Activated T-cell treated with anti-CD3 and anti-CD28 coated beads, Interleukin-2, amount 50 U/mL, for 1 hour (primary cell): ENCODE measurements at regions not wholly inside any gene's neighbourhood (a gene's known extent, or its start where the extent isn't known, plus 50 kb on each side); places are given as distances from the start of the nearest gene placed in this dataset.
"Not testable (repeated sequence)": the region's sequence is repeated elsewhere in the genome, so short reads cannot be mapped to it uniquely, and the experiment has no call there.

Experiments used
- DNase-seq: peaks from one replicate; pipeline ENCODE4 v3.0.0-alpha.2; 2020

DNA sequence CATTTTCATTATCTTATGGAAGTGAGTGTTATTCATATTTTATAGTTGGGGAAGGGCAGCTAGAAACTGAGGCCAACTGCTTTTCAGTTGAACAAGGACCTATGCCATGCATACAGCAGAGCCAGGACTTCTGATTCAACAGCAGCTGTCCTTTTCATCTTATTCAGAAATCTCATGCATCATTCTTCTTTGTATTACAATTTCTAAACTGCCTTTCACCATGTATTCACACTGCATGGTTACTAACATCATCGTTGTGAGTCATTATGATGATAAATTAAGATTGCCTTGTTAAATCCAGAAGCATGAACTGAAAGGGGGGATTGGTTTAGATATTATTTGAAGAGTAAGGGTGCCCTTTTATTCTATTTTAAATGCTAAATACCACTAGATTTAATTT lies 1470.1 kb upstream of the GOT2 start:
- no peak for DNase-seq

DNA sequence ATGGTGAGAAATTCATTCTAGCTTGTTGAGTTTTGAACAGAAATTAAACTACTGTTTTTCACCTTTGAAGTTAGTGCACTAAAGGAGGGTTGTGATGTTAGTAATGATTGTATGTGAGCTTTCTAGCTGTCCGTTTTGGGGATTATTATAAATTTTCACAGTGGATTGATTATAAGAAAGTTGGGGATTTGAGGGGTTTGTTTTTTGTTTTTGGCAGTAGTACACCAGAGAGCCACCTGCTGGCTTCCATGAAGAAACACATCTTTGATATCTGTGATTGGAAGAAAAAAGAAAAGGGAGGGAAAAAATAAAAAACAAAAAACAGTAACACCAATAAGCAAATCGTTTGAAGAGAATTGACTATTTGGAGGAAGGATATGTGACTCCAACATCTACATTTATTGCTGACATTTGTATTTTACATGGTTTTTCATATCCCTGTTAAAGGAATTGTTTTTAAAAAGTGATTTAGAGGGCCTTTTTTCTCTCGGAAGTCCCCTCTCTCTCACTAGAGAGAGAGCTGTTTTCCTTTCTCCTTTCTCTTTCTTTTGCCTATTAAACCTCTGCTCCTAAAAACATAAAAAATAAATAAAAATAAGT lies 1469.5 kb upstream of the GOT2 start:
- no peak for DNase-seq

DNA sequence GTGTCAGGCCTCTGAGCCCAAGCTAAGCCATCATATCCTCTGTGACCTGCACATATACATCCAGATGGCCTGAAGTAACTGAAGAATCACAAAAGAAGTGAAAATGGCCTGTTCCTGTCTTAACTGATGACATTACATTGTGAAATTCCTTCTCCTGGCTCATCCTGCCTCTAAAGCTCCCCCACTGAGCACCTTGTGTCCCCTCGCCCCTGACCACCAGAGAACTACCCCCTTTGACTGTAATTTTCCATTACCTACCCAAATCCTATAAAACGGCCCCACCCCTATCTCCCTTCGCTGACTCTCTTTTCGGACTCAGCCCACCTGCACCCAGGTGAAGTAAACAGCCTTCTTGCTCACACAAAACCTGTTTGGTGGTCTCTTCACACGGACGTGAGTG lies 1466.6 kb upstream of the GOT2 start:
- DNase-seq: not testable (repeated sequence)

DNA sequence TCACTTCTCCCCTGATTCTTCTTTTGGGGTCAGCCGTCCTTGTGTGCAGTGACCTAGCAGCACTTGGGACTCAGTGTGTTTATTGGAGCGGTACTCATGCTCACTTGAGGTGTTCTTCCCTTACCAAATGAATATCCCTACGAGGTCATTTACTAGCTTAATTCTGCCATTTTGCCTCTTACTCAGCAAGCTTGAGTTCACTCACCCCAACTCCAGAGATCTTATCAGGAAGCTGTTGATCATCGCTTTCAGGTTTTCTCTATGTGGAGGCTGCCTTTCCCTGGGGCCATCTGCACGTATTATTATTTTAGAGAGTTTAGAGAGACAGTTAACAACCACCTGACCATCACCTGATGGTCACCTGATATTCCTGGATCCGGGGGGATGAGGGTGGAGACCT lies 1466.0 kb upstream of the GOT2 start:
- DNase-seq: no peak

DNA sequence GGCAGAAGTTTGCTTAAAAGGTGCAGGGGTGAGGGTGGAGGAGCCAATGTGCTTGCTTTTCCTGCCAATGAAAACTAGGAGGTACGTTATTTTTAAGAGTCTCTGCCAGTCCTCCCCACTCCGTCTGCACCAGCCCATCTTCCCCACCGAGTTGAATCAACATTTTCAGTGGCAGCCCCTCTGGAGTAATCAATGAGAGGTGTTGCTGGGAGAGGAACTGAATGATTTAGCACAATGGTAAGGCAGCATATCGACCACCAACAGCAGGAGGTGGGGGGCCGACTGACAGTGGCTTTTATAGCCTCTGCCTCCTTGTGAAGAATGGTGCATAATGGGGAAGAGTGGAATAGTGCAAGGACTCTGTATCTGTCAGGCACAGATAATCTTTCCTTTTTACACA lies 1465.0 kb upstream of the GOT2 start:
- no peak for DNase-seq

DNA sequence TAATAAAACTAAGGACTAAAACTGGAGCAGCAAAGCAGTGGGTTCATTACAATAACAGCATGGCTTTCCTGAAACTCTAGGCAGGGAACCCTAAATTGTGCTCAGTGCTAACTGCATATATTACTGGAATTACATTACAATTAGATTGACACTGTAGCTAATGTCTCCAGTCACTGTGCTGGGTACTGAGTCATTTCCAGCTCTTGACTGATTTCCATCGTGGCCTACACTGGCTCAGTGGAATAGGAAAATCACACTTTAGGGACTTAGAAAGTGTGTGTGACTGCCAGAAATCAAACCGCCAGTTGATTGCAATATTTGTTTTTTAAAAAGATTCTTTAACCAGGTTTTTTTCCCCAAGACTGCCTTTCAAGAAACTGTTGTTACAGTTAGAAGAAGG lies 1447.4 kb upstream of the GOT2 start:
- no peak for DNase-seq

DNA sequence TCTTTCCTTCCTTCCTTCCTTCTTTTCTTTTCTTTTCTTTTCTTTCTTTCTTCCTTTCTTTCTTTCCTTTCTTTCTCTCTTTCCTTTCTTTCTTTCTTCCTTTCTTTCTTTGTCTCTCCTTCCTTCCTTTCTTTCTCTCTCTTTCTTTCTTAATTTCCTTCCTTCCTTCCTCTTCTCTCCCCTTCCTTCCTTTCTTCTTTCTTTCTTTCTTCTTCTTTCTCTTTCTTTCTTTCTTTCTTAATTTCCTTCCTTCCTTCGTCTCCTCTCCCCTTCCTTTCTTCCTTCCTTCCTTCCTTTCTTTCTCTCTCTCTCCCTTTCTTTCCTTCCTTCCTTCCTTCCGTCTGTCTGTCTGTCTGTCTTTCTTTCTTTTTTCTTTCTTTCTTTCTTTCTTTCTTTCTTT lies 1446.5 kb upstream of the GOT2 start:
- DNase-seq: no peak

DNA sequence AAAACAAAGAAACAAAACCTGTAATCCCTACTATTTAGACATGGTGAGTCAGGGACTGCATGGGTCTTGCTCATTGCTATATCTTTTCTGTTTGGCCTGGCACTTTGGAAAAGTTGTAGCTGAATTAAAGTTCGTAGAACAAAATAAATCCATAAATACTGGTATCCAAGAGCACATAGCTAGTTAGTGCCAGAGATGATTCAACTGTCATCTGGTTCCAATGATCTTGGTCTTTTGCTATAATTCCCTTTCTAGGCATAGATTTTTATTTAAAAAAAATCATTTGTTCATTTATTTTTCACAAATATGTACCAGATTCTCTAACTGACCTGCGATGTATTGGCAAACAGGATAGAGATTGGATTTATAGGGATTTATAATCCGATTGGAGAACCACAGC lies 1436.1 kb upstream of the GOT2 start:
- DNase-seq: no peak

DNA sequence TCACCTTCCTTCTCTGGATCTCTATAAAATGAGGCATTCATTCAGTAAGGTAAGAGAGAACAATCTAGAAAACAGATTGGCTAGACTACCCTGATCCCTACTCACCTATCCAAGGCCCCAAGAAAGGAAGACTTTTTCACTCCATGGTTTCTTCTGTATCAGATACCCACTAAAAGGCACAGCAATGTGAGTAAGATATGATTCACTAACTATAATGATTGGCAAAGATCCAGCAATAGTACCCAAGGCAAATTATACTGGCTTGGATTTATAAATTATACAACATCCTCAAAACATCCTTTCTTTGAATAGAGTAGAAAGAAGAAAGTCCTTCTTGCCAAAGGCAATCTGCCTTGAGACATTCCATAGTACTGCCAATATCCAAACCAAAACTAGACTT lies 1432.0 kb upstream of the GOT2 start:
- no peak for DNase-seq

DNA sequence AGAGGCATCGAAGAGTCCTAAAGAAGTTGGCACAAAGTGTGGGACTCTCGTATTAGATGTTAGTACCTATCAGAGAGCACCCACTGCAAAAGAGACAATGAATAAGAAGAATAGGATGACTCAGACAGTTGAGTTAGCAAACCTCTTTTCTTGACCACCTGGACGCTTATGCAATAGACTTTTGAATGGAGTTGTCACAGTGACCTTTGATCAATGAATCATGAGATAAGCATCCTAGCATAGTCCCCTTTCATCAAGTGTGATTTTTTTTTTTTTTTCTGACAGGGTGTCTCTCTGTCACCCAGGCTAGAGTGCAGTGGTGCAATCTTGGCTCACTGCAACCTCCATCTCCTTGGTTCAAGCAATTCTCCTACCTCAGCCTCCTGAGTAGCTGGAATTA lies 1417.9 kb upstream of the GOT2 start:
- DNase-seq: no peak

DNA sequence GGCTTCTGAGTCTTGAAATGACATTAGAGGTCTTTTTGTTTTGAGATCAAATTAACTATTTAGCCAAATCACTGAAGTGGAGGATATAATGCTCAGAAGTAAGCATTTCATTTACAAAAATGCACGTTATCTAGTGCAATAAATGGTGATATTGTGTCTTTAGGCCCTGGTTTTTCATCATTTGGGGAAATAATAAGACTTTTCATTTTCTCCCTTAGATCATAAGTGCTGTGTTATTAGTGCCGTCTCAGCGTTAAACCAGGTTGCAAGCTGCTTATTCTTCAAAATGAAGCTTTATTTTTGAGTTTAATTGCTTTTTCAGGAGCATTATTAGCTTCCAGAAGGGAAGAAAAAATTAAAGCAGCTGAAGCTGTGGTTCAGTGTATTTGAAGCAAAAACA lies 1416.8 kb upstream of the GOT2 start:
- DNase-seq: no peak

DNA sequence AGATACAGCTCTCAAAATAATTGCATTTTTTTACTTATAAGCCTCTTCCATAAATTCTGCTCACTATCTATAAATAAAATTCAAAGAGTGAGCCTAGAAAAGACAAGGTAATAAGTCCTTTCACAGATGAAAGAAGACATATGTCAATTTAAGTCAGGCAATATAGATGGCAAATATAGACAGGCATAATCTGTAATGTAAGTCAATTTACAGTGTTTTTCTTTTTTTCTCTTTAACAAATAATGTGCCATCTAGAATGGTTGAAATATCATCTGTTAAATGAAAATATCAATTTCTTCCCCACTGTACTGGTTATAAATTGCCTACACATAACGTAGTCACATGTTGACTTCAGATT lies 1409.2 kb upstream of the GOT2 start:
- DNase-seq: no peak

DNA sequence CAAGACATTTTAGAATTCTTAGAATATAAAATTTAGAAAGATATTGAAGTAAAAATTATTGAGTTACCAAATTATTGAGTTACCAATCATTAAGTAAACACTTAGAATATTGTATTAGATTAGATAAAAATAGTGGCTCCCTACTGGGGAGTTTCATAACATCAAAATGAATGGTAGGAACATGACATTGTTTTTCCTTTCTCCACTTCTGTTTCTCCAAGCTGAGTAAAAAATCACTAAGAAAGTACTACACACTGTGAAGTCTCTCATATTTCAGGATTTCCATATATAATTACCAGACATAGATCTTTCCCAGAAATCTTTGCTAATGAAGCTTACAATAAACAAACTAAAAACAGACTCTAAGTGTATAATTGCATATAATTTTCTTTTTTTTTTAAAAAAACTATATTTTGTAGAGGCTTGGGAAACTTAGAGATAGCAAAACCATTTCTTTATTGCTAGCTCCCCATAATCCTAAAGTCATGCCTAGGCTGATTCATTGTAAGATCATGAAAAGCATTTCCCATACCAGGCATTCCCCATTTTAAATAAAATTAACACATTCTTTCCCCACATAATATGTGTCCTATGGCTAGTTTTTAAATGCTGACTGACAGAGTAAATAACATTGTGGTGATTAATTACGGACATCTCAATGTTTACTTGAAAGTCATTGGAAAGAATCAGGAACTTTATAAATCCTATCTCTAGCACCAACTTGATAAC lies 1408.7 kb upstream of the GOT2 start:
- no peak for DNase-seq

DNA sequence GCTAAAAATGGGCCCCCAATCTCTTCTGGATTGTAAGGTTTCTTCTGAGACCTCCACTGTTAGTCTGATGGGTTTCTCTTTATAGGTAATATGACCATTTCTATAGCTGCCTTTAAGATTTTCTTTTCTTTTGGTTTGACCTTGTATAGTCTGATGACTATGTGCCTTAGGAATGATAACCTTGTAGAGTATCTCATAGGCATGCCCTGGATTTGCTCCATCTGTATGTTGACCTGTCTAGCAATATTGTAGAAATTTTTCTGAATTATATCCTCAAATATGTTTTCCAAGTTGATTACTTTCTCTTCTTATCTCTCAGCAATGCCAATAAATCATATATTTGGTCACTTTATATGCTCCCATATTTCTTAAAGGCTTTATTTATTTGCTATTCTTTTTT lies 1403.8 kb upstream of the GOT2 start:
- DNase-seq: no peak

DNA sequence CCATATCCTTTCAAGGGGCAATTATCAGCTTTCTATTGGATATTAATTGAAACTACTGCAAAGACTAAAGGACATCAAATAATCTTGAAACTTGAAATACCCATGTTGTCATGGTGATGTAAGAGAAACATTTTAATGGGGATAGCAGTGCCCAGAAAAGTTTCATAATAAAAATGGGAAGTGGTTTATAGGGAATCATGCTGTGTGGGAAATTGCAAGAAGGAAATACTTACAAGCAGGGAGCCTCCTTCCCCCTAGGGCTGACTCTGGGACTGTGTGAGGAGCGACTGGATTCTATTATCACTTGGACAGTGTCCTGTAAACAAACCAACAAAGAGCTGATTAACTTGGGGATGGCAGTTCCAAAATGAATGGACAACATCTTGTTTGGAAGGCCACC lies 1393.1 kb upstream of the GOT2 start:
- DNase-seq: no peak

DNA sequence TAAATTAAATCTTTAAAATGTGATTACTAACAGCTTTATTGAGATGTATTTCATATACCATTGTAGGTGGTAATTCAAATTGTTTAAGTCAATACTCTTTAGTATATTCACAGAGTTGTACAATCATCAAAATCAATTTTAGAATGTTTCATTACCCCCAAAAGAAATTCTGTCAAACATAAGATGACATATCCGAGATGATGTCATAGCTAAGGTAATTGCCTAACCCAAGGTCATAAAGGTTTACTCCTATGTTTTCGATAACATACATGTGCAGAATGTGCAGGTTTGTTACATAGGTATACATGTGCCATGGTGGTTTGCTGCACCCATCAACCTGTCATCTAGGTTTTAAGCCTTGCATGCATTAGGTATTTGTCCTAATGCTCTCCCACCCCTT lies 1392.0 kb upstream of the GOT2 start:
- not testable (repeated sequence) for DNase-seq

DNA sequence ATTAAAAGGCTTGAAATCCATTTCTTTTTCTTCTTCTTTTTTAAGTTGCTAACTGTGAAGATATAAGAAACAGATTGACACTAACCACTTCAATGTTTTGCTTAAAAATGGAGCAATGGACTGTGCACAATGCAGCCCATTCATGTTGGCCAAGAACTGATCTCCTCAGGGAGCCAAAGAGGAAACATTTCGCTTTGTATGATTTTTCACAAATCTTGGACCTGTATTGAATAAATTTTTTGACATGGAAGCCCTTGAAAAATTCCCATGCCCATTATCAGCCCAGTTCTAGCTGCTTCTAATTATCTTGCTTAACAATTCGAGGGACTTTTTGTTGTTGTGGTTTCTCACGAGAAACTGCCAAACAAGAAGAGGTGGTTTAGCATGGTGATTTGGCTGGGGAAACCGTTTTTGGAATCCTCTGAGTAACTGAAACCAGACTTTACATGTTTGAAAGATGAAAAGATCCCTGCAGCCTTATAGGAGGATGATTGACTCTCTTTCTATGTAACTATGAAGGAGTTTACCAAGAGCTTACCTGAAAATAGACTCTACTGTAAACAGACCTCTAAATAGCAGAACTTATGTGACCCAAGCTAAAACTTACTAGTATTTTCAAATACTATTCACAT lies 1389.4 kb upstream of the GOT2 start:
- DNase-seq: no peak

DNA sequence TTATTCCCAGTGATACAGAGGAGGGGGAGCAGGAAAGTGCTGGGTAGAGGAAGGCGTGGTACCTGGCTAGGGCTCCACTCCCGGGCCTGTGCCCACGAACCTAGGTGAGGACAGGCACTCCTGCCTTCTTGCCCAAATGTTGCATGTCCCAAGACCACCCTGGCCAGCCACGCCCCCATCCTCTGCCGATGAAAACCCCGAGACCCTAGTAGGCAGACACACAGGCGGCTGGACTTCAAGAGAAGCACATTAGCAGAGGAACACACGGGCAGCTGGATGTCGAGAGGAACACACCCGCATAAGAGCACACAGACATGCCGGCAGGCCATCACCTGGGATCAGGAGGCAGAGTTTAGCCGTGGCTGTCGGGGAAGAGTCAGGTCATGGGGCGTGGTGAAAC lies 1386.5 kb upstream of the GOT2 start:
- no peak for DNase-seq

DNA sequence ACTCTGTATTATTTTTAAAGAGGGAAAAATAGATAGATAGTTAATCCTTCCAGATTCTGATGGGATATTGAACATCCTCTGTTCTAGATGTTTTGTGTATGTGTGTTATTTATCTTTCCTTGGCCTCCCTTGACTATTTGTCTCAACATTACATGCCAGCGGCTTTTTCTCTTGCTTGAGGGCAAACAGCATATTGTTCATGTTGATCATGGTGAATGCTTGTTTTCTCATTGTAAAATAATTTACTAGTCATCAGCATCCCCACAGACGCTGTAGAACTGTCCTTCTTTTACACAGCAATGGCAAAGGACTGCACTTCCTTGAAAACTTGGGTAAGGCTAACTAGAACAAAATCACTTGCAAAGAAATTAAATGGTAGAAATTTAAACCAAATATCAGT lies 1376.4 kb upstream of the GOT2 start:
- DNase-seq: no peak

DNA sequence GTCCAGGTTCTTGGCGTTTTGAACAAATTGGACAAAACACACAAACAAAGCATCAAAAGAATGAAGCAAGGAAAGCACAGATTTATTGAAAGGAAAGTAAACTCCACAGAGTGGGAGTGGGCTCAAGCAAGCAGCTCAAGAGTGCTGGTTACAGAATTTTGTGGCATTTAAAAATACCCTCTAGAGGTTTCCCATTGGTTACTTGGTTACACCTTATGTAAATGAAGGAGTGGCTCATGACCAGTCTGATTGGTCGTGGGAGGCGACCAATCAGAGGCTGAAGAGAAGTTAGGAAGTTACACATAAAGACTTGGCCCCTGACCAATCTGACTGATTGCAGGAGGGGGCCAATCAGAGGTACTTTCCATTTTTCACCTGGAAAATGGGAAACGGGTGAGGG lies 1373.8 kb upstream of the GOT2 start:
- DNase-seq: no peak

DNA sequence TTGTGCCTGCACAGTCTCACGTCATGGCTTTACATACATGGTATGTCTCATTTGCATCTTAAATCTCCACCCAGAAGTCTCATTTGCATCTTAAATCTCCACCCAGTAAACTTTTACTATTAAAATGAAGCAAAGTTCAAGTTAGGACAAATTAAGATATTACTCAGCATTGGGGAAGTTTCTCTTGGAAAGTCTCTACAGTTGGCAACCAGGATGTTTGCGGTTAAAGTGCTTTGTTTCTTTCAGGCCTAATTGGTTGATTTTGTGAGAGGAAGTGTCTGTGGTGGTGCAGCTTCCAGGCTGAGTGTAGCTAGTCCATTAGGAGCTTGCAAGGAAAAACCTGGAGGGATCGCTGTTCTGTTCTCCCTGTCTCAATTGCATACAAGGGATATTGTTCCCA lies 1373.3 kb upstream of the GOT2 start:
- DNase-seq: no peak

DNA sequence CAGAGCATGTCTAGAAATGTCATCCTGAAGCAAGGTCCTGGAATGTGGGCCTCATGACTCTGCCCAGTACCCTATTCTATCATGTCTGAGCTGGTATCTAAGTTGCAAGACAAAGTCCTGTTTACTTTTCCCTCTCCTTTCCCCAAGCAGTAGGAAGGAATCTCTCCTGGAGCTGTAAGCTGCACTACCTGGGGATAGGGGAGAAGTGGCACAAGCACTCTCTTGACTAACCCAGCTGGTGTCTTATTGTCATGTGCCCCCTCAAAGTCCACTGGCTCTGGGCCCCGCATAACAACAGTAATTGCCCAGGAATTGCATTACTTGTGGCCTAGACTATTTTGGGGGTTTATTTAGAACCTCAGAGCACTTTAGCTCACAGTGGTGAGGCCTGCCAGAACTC lies 1366.3 kb upstream of the GOT2 start:
- no peak for DNase-seq

DNA sequence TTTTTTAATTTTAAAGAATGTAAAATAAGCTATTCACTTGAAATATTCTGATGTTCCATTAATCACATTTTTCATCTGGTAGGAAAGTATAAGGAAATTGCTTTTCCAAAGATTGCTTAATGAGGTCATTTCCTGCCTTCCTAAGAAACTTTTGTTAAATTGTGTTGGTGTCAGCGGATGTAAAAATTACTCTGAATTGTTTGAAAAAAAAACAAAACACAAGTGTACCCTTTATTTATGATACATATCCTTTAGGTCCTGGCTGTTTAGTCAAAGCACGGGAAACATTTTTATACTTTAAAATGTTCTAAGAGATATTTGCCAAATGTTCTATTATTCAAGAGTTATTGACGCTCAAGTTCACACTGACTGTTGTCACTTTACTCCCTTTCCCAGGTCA lies 1357.4 kb upstream of the GOT2 start:
- DNase-seq: no peak

DNA sequence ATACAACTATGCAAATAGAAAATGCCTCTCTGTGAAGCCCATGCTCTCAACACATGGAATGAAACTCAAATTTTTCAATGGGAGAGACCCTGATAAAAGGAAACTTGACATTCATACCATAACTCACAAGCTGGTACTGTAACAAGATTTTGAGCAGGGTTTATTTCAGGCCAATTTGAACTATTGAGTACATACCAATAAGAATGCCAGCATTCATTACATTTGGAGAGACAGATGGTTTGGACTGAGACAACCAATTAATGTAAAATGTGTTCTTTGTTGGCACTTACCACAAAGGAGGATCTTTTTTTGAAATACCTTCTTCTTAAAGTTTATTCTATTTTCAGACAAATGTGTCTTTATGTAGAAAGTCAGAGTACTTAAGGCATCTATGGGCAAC lies 1357.0 kb upstream of the GOT2 start:
- DNase-seq: no peak

DNA sequence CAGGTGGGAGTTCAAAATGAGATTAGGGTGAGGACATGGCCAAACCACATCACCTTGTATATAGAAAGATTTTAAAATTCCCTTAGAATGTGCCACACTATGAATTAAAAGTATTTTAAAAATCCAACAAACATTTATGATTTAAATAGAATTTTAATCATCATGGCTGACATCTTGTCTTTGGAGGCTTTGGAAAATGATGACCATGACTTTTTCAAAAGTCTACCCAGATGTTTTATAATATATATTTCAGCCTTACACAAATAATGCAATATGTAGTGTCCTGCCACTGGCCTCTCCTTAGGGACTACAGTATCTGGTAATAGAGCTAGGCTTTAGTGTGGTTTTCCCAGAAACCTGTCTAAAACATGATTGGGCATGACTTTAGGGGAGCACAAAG lies 1353.4 kb upstream of the GOT2 start:
- no peak for DNase-seq
